ENCODE measurements at regions not wholly inside any gene's neighbourhood (a gene's known extent, or its start where the extent isn't known, plus 50 kb on each side); places are given as distances from the start of the nearest gene placed in this dataset.
"Not testable (repeated sequence)": the region's sequence is repeated elsewhere in the genome, so short reads cannot be mapped to it uniquely, and the experiment has no call there.

DNA sequence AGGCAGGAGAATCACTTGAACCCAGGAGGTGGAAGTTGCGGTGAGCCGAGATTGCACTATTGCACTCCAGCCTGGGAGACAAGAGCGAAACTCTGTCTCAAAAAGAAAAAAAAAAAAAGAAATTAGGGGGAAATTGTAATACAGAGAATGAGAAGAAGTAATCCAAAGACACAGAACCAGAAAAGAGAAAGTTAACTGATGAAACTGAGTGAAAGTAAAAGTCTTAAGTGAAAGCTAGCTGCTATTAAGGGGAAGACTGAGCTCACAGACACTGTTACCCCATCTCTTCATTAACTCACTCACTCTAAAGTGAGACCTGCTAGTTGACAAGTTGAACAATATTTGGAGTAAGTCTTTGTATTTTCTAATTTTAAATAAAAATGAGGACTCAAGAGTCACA, 763.0 kb upstream of the PCDH10 start:
- no peak for DNase-seq

DNA sequence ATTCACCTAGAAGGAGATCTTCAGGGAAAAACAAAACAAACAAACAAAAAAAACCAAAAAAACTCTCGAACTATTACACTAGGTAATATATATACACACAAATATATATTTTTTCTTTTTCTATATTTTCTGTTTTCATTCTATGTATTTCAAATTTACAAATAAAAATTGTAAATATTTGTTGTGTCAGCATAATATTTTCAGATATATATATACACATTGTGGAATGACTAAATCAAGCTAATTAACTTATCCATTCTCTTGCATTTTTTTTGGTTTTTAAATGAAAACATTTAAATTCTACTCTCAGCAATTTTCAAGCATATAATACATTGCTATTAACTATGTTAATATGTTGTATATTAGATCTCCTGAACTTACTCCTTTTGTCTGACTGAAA, 762.0 kb upstream of the PCDH10 start:
- no peak for DNase-seq

DNA sequence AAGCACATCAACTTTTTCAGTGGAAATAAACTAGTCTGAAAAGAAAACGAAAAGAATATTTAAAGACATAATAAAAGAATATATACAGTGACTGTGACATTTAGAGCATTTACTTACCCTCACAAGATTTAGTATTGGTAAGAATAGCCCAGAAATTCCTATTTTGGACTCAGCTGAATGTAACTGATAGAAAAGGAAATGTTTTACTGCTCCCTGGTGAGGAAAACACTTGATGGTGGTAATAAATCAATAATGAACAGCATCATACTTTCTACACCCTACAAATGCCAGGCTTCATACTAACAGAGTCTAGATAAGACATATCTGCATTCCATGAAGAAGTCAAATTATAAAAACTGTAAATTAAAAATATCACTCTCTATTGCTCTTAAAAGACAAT, 753.5 kb upstream of the PCDH10 start:
- no peak for DNase-seq

- no peak for DNase-seq
Measured at GRCh38 chr4:132396636-132397035, 752.5 kb upstream of the PCDH10 start.

- DNase-seq = no peak
Measured at GRCh38 chr4:132417220-132417619, 731.9 kb upstream of the PCDH10 start.

GRCh38 chr4:132427125-132427524, 722.0 kb upstream of the PCDH10 start:
- no peak for DNase-seq

DNA sequence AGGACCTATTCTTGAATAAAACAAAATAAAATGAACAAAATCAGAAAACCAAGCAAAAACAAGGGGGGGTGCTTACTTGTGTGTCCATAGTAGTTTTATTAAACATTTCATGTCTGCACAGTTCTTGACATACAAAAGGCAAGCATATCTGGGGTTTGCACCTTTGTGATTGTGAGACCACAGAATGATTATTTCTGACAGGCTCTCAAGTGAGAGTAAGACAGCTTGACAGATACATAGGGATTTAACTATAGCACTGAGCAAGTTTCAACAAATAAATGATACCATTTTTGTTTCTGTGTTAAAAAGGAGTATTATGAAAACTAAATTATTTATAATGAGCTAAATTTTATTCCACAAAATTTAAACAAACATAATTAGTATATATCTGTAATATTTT, 712.0 kb upstream of the PCDH10 start:
- no peak for DNase-seq

DNA sequence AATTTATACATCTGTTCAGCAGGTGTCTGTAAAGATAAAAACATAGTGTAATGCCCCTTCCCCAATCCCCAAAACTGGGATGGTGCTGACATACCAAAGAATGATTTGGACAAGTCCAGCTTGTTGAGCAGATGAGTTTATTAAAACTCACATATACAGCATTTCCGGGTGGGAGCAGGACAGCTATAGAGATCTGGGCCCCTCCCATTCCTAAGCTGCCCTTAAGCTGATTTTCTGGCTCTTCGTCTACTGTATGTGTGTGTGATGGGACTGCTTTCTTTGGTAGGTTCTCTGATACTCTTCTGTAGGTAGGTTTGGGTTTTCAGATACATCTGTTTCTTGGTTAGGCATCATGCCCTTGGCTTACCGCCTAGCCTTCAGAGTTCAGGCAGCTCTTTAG, 703.7 kb upstream of the PCDH10 start:
- no peak for DNase-seq

DNA sequence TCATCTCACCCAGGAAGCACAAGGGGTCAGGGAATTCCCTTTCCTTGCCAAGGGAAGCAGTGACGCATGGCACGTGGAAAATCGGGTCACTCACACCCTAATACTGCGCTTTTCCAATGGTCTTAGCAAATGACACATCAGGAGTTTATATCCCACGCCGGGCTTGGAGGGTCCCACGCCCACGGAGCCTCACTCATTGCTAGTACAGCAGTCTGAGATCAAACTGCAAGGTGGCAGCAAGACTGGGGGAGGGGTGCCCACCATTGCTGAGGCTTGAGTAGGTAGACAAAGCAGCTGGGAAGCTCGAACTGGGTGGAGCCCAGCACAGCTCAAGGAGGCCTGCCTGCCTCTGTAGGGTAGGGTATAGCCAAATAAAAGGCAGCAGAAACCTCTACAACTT, 691.1 kb upstream of the PCDH10 start:
- not testable (repeated sequence) for DNase-seq

DNA sequence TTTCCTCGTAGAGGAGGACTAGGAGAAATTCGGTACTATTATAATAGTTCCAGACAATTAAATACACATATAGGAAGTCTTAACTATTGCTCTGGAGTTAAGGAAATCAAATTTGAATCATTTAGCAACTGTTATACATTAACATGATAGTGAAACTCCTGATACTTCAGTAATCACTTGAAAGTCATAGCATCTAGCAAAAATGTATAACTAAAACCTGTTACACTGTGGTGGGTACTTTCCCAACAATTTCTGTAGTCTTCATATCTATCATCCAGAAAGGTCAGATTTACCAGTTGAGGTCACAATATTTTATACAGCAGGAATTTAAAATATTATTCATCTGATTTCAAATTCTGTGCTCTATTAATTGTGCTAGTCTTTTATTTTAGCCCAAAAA, 669.6 kb upstream of the PCDH10 start:
- DNase-seq = no peak

DNA sequence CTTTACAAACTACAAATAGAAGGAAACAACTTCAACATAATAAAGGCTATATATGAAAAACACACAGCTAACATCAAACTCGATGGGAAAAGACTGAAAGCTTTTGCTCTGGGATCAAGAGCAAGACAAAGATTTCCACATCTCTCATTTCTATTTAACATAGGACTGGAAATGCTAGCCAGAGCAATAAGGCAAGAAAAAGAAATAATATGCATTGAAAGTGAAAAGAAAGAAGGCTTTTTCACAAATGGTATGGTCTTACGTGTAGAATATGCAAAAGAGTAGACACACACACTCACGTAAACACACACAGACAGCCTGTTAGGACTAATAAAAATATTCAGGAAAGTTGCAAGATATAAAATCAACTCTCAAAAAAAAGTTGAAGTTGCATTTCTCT, 660.5 kb upstream of the PCDH10 start:
- DNase-seq = no peak

DNA sequence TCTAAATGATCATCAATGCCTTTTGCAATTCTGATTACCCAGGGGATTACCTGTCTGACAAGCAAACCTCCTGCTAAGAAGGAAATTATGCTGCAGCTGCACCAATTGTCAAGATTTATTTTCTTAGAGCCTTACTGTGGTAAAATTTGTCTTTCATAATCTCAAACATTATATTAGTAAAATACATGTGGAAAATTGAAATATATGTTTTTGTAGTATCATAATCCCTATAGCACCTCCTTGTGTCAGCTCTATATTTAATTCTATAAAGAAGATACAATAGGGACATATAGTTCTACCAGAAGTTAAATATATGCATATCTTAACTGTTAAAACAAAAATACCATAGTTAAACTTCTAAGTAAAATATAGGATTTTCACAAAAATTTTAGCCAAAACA, 655.6 kb upstream of the PCDH10 start:
- DNase-seq = no peak

GRCh38 chr4:132495267-132495812, 653.8 kb upstream of the PCDH10 start:
- DNase-seq = not testable (repeated sequence)

- DNase-seq = no peak
Measured at GRCh38 chr4:132498215-132498614, 650.9 kb upstream of the PCDH10 start.

- DNase-seq = no peak
Measured at GRCh38 chr4:132502096-132502552, 647.0 kb upstream of the PCDH10 start.

DNA sequence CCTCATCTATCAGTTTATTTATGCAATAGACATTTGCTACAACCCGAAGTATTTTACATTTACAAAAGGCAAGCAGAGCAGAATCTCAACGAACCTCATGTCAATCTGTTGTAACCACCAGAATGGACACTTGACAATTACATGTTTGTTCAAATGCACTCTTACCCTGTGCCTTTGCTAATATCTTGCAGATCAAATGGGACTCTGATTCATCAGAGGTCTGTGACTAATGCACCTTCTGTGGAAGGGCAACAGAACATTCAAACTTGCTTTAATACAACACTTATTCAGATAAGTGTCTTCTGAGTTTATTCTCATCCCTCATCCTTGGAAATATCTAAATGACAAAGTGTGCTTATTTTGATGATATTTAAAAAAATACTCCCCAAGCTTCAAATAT, 644.7 kb upstream of the PCDH10 start:
- DNase-seq = no peak

DNA sequence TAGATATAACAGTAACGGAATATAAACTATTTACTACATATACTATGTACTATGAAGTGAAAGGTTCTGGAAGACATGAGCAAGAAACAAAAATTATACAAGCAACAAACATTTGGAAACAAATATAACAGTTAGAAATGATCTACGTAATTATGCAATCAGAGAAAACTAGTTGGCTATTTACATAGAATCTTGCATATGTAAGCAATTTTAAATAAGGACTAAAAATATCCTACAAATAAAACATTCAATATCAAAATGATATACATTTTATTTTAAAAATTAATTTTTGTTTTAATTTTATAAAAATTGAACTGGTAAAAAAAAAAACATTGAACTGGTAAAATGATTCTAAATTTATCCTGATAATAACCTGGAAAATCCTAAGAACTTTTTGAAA, 642.5 kb upstream of the PCDH10 start:
- no peak for DNase-seq

- no peak for DNase-seq
Measured at GRCh38 chr4:132513491-132513890, 635.6 kb upstream of the PCDH10 start.

DNA sequence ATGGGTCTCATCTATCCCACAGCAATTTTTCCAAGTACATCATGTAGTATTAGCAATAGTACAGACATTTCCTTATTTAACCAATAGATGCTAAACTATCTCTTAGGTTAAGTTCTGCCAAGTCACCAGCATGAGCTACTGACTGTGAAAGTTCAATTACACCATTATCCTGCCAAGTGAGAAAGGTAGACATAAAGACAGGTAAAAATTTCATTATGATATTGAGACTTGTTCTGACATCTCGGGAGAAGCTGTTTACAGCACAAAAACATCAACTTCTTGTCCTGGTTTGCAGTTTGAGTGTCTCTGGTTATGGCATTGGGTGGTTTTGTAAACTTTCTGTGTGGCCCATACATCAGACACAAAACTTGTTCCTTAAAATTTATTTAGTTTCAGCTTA, 622.4 kb upstream of the PCDH10 start:
- no peak for DNase-seq

GRCh38 chr4:132527817-132528216, 621.3 kb upstream of the PCDH10 start:
- DNase-seq = no peak

DNA sequence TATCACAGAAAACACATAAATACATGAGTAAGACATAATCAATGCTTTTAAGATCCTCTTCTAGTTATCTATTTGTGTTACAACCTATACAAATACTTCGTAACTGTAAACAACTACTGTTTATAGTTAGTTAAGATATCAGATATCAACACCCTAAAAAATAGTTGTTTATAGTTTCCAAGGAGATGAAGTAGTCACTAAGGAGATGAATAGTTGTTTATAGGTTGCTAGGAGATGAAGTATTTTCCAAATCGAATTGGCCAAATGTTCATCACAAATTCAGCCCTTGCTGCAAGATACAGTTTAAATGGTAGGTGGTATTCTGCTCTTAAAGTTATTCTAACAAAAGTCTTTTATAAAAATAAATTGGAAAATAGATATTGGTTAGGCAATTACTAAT, 618.2 kb upstream of the PCDH10 start:
- DNase-seq = no peak

GRCh38 chr4:132540268-132540667, 608.8 kb upstream of the PCDH10 start:
- DNase-seq = no peak

GRCh38 chr4:132540797-132541196, 608.3 kb upstream of the PCDH10 start:
- DNase-seq = no peak

DNA sequence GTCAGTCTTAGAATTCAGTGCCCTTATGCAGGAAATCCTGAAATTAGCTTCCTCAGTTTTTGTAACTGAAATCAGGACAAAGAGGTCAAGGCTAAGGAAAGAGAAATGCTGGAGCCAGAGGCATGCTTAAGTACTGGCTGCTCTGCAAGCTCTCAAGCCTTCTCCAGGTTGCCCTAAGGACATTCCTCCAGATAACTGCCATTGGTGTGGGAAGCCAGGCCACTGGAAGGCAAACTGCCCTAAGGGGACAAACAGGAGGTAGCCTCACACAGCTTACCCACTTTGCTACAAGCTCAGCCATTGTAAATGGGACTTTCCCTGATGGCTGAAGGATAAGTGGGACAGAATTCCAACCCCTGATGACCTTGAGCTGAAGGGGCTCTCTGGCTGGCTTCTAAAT, 606.9 kb upstream of the PCDH10 start:
- DNase-seq = no peak

GRCh38 chr4:132548463-132548862, 600.6 kb upstream of the PCDH10 start:
- DNase-seq = no peak

GRCh38 chr4:132556316-132556715, 592.8 kb upstream of the PCDH10 start:
- DNase-seq = no peak
